ENCODE measurements at regions not wholly inside any gene's neighbourhood (a gene's known extent, or its start where the extent isn't known, plus 50 kb on each side); places are given as distances from the start of the nearest gene placed in this dataset.

DNA sequence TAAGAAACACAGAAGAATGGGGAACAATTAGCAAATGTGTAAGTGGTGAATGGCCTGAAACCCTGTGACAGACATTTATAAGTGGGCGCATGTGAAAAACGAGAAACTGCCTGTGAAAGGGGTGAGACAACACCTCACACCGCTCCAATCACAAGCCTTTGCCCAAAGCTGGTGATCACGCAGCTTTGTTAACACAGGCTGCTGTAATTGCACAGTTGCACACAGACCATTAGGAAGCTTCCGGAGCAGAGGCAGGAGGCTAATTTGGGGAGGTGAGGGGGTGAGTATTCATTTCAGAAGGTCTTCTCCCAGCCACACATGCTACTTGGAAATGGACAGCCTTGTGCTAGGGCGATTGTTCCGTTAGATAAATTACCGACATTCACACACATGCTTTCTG lies 294.0 kb downstream of the MED10 start:
- POLR2A ChIA-PET (ENCODE audit: low non-redundant PET): no interaction called here
- H3K27ac ChIP-seq: no peak overlapping the region
- CTCF ChIA-PET: no interaction called here
- no peak for DNase-seq (ENCODE audit: low spot score)
- TF ChIP-seq, protein P1, sequence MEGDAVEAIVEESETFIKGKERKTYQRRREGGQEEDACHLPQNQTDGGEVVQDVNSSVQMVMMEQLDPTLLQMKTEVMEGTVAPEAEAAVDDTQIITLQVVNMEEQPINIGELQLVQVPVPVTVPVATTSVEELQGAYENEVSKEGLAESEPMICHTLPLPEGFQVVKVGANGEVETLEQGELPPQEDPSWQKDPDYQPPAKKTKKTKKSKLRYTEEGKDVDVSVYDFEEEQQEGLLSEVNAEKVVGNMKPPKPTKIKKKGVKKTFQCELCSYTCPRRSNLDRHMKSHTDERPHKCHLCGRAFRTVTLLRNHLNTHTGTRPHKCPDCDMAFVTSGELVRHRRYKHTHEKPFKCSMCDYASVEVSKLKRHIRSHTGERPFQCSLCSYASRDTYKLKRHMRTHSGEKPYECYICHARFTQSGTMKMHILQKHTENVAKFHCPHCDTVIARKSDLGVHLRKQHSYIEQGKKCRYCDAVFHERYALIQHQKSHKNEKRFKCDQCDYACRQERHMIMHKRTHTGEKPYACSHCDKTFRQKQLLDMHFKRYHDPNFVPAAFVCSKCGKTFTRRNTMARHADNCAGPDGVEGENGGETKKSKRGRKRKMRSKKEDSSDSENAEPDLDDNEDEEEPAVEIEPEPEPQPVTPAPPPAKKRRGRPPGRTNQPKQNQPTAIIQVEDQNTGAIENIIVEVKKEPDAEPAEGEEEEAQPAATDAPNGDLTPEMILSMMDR (conservative IDR thresholded peaks at IDR 0.05; ENCODE audit: low read depth): no peak

DNA sequence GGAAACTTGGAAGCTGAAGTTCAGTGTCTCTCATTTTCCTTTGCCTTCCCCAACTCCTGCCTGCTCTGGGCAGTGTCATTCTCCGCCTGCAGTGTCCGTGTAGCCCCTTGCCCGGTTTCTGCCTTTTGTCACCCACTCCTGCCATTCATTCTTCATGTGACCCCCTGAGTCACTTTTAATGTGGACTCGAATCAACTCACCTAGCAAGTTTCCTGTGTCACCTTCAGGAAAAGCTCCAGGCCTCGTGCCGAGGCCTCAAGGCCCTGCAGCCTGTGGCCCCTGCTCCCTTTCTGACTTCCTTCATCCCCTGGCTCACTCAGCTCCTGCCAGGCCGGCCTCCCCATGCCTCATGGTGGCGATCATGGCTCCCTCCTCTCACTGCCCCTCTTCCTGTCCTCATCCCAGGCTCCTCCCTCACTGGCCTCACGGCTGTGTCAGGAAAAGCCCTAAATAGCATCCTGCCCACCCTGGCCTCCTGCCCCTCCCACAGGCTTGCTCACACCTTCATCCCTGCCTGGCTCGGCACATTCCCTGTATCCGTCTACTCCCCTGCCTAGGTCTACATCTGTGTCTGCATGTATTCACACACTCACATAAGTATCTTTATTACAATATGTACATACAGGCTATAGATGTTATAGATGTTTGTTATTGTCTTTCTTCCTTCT lies 294.9 kb downstream of the MED10 start:
- no peak overlapping the region for H3K27ac ChIP-seq
- no peak for DNase-seq (ENCODE audit: low spot score)
- ChIA-PET POLR2A (ENCODE audit: low non-redundant PET) (no interaction called here), CTCF (no interaction called here)
- TF ChIP-seq, protein P1 (conservative IDR thresholded peaks at IDR 0.05; ENCODE audit: low read depth): no peak

DNA sequence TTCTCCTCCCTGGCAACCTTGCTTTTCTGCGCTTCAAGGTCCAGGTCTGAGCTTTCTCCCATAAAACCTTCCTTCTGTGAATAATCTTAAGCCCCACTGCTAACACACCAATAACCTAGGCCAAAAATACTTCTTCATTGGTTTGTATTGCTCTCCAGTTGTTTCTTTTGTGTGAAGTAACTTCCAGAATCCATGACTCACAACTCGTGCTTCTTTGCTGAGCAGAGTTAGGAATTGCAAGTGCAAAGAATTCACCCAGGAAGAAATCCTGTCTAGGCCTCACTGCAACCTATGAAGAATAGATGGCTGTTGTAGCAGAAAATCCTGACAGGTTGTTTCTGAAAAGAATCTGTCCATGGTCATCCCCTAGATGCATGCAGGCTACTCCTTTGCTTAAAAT lies 295.7 kb downstream of the MED10 start:
- TF ChIP-seq, protein P1 (conservative IDR thresholded peaks at IDR 0.05; ENCODE audit: low read depth): no peak
- DNase-seq (ENCODE audit: low spot score): no peak
- no peak overlapping the region for H3K27ac ChIP-seq
- POLR2A ChIA-PET (ENCODE audit: low non-redundant PET): no interaction called here
- CTCF ChIA-PET: no interaction called here

DNA sequence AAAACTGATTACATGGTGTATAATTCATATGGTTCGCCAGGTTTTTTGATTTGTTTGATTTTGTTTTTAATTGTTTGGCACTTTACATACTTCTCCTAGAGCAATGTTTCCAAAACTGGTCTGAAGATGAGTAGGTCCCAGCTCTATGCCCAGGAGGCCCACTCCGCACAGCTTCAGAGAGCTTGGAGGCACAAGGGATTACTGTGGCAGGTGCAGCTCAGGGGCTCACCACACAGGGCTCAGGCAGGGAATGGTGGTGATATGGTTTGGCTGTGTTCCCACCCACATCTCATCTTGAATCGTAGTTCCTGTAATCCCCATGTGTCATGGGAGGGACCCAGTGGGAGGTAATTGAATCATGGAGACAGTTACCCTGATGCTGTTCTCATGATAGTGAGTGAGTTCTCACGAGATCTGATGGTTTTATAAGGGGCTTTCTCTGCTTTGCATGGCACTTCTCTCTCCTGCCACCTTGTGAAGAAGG lies 296.6 kb downstream of the MED10 start:
- ChIA-PET POLR2A (ENCODE audit: low non-redundant PET) (no interaction called here), CTCF (no interaction called here)
- H3K27ac ChIP-seq: no peak overlapping the region
- DNase-seq (ENCODE audit: low spot score): no peak
- TF ChIP-seq, protein P1 (conservative IDR thresholded peaks at IDR 0.05; ENCODE audit: low read depth): no peak

DNA sequence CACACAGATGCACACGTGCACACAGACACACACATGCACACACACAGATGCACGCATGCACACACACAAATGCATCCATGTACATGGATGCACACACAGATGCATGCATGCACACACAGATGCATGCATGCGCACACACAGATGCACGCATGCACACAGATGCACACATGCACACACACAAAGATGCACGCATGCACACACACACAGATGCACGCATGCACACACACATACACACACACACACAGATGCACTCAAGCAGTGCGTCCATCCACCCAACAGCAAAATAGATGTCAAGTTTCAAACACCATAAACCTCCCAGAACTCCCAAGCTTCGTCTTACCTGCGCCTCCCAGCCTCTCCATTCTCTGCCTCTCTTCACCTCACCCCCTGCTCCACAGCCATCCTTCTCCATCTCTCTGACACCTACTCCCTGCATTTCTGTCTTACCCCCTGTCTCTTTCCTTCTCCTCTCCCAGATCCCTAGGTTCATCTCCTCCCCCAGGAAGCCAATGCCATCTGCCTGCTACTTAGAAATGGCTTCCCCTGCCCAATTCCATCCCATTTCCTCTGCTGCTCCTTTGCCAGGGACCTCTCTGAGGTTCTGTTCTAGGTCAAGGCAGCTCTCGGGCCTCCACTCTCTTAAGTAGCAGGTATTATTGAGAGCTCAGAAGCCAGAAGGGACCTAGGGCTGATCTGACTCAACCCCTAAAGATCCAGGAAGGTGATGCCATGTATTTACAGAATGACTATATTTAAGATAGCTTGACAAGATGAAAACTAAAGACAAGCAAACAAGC lies 297.2 kb downstream of the MED10 start:
- no peak for DNase-seq (ENCODE audit: low spot score)
- ChIA-PET POLR2A (ENCODE audit: low non-redundant PET) (no interaction called here), CTCF (no interaction called here)
- TF ChIP-seq, protein P1 (conservative IDR thresholded peaks at IDR 0.05; ENCODE audit: low read depth): no peak
- H3K27ac ChIP-seq: no peak overlapping the region

DNA sequence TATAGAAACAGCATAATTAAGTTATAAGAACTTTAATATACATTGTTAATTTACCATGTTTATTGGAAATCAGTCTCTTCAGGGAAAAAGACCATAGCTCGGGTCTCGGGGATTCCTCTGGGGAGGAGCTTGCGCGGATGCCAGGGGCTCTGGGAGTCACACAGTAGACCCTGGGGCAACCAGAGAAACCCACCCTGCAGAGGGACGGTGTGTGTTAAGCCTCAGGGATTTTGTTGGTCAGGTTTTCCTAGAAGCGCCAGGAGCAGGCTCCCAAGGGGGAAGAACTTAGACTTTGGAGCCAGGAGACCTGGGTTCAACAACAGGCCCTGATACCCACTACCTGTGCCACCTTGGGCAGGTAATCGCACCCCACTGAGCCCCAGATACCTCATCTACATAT lies 297.9 kb downstream of the MED10 start:
- H3K27ac ChIP-seq: no peak overlapping the region
- POLR2A ChIA-PET (ENCODE audit: low non-redundant PET): no interaction called here
- CTCF ChIA-PET: no interaction called here
- no peak for DNase-seq (ENCODE audit: low spot score)
- TF ChIP-seq, protein P1 (conservative IDR thresholded peaks at IDR 0.05; ENCODE audit: low read depth): no peak
